HS-5 (cell line): ENCODE measurements at regions not wholly inside any gene's neighbourhood (a gene's known extent, or its start where the extent isn't known, plus 50 kb on each side); places are given as distances from the start of the nearest gene placed in this dataset.
"Not testable (repeated sequence)": the region's sequence is repeated elsewhere in the genome, so short reads cannot be mapped to it uniquely, and the experiment has no call there.

Experiments
- DNase-seq: peaks from one replicate; pipeline ENCODE4 v3.0.0-alpha.2; 2012; ENCODE audit warnings: low read depth

DNA sequence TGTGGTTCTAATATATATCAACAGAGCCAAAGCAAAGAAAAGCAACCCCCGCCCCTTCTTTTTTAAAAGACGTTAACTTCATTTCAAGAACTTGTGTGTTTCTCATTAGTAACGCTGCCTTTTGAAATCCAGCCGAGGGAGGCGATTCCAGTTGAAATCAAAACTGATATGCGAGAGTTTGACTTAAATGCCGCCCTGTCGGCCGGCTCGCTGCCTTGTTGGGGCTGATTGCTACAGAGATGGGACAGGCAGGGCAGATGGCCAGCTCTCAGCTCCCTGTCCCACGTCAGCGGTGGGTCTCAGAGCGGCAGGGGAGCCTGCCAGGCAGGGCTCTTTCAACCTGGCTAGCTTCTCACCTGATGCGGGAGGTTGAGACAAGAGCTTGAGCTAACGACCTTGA, 51.9 kb upstream of the ALX4 start:
- no peak for DNase-seq

DNA sequence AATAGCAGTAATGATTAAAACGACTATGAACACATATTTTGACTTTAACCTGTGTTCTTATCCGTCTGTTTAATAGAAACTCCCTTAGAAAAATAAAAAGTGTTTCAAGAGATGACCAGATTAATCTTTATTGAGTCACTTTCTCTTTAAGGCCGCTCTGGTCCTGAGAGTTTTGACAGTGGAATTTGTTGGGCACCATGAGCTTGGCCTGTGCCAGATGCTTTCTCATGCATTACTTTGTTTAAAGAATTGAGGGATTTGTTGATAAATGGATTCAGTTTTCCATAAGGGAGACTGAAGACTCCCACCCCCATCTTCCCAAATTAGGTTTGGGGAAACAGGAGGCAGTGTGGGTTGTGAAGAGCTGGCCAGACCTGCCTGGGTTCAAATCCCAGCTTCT, 53.2 kb upstream of the ALX4 start:
- no peak for DNase-seq

DNA sequence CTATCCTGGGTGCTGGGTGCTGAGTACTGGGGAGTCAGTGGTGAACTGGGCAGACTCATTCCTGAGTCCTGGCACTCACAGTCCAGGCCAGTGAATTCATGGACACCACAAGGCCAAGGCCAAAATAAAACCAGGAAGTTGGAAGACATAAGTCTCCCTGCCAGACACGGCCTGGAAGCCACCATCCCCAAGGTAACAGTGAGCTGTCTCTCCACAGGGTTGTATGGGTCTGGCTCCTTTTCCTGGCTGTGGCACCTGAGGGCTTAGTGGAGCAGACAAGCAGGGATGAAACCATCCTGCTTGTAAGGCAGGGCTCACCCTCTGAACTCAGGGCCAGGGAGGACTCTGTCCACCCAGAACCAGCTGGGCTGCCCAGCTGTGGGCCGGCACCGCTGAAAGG, 54.7 kb upstream of the ALX4 start:
- DNase-seq, result no peak

DNA sequence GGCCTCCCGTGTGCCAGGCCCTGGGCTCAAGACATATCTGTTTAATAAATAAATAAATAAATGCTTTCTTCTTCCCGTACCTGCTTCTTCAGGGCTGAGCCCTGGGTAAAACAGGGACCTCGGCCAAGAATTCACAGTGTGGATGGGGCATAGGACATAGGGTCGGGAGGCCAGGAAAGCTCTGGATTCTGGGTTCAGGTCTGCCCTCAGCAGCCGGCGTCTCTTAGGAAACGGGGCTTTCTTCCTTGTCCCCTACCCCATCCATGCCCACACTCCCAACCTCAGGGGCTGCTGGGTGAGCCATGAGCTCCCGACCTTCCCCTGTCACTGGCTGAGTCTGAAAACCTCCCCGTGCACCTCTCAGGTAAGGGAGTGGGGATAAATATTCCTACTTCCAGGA, 55.7 kb upstream of the ALX4 start:
- DNase-seq, result no peak

DNA sequence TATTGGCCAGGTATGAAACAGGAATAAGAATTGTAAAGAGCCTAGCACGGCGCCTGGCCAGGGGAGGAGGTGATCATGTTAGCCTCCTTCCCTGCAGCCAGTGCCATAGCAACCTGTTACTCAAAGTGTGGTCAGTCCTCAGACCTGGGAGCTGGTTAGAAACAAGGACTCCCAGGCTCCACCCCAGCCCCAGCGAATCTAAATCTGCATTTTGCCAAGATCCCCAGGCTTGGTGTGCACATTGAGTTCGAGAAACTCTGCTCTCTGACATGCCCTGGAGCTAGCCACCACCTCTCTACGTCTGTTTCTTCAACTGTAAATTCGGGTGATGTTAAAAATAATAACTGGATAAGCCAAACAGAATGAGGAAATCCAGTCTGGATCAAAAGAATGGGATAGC, 56.1 kb upstream of the ALX4 start:
- DNase-seq, result no peak

DNA sequence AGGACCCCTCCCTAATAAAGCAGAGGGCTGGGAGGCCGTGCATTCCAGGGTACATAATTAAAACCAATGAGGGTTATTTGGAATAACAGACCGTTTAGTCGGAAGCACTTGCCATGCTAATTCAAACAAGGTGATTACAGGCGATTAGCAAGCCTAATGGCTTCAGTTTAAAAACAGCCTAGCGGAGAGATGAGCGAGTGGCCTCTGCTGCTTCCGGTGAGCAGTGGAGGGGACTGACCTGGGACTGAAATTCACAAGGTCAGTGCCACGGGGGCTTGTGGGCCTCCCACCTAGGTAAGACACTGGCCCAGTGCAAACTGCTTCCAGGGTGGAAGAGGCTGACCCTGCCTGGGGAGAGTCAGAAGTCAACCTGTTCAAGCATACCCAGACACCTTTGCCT, 56.8 kb upstream of the ALX4 start:
- no peak for DNase-seq

DNA sequence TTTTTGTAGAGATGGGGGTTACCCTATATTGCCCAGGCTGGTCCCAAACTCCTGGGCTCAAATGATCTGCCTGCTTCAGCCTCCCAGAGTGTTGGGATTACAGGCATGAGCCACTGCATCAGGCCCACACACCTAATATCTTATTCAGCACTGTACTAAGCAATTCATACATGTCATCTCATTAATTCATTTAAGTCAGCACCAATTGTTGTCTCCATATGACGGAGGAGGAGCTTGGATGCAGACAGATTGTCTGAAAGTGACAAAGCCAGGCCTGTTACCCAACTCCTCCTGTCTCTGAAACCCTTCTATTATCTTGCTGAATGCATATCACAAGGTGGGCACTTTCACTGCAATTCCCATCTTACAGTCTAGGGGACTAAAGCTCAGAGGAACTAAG, 57.5 kb upstream of the ALX4 start:
- no peak for DNase-seq

DNA sequence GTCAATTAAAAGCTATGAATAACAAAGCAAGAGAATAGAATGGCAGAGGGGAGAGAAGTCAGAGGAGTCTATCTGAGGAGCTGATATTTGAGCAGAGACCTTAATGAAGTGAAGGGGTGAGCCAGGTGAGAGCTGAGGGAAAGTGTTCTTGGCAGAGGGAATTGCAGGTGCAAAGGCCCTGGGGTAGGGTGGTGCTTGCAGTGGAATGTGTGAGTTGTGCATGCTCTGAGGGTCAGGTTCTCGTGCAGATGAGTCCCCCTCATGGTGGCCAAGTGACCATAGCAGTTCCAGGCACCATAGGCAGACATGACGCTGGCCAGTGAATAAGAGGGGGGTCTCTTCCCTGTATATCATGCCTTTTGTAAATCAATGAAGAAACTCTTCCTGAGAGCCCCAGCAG, 58.9 kb upstream of the ALX4 start:
- no peak for DNase-seq

DNA sequence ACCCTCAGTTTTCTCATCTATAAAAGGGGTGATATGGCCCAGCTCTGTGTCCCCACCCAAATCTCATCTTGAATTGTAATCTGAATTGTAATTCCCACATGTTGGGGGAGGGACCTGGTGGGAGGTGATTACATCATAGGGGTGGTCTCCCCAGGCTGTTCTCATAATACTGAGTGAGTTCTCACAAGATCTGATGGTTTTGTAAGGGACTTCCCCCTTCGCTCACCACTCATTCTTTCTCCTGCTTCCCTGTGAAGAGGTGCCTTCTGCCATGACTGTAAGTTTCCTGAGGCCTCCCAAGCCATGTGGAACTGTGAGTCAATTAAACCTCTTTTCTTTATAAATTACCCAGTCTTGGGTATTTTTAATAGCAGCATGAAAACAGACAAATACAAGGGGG, 61.1 kb upstream of the ALX4 start:
- not testable (repeated sequence) for DNase-seq

DNA sequence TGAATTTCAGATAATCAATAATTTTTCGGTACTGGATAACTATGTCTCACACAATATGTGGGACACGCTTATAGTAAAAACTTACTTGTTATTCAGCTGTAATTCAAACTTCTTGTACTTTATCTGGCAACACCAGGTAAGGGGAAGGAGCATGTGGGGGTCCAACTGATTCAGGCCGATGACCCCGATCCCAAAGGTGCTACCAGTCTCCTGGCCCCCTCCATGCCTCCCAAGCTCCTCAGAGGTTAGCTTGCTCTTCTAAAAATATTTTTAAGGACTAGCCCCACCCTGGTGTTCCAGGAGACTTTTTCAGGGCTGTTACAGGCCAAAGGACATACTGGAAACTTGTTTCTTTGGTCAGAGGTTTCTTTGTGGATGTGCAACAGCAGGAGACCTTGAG, 61.8 kb upstream of the ALX4 start:
- DNase-seq, result no peak

DNA sequence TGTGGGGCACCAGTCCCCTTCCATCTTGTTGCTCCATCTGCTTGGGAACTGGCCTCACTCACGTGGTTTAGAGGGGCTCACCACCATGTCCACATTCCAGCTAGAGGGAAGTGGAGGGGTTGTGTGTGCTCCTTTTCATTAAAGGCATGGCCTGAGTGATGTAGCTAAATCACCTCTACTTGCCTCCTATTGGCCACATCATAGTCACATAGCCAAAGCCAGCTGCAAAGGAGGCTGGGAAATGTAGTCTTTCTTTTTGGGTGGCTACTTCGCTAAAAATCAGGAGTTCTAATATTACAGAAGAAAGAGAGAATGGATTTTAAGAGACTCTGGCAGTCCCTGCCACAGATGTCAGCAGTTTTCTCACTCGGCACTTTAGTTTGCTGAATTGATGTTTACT, 63.0 kb upstream of the ALX4 start:
- DNase-seq, result no peak

DNA sequence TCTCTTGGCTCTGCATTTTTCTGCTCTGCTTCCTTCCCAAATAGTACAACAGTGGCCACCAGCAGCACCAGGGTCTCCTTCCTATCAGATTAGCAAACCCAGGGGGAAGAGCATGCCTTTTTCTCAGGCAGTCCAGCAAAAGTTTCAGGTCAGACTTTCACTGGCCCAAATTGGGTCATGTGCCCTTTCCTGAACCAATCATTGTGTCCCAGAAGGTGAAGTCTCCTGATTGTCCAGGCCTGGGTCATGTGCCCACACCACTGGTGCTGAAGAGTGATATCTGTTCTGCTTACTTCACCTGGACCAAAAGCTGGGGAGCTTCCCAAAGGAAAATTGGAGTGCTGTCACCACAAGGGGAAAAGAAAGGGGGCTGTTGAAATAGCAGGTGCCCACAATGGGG, 64.1 kb upstream of the ALX4 start:
- DNase-seq, result no peak

DNA sequence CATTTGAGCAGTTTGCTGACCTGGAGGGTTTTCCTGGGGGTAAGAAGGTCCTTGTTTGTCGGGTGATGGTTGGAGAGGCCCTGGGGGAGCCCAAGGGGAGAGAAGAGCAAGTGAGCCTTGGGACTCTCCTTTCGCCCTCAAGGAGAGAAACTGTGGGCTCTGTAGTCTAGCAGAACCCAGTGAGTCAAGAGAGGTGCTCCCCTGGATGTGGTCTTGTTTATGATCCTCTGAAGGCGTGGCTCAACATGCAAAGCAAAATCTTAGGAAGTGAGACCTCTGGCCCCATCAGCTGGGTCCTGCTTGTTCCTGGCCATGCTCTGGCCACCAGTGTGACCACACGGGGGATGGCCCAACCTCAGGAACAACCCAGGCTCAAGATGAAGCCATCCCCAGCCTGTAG, 66.5 kb upstream of the ALX4 start:
- DNase-seq, result no peak

DNA sequence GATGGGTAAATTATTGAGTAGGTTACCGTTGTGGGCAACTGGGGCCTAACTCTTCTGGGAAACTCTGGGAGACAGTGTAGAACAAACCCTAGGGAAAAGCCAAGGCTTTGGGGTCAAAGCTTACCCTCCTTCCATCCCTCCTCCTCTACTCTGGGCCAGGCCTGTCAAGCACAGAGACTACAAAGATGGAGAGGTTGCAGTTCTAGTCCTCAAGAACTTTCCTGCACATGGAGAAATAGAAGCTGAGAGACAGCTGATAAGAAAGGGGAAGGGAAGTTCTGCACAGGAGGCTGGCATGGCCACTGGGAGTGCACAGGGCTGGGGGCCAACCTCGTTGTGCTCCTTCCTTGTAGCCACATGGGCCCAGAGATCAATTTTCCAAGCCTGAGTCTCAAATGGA, 67.2 kb upstream of the ALX4 start:
- DNase-seq, result no peak

DNA sequence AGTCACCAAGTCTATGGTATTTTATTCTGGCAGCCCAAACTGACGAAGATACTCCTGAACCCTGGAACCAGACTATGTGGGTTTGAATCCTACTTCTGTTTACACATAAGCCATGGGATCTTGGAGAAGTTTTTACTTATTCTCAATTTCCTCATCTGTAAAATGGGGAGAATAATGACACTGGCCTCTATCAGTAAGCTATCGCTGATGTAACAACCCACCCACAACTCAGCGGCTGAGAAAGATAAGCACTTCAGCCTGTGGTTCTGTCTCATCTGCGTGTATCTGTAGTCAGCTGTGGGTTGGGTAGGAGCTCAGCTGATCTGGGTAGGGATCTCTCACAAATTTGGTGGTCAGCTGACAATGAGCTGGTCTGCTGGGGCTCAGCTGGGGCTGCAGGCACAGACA, 68.0 kb upstream of the ALX4 start:
- DNase-seq, result no peak

DNA sequence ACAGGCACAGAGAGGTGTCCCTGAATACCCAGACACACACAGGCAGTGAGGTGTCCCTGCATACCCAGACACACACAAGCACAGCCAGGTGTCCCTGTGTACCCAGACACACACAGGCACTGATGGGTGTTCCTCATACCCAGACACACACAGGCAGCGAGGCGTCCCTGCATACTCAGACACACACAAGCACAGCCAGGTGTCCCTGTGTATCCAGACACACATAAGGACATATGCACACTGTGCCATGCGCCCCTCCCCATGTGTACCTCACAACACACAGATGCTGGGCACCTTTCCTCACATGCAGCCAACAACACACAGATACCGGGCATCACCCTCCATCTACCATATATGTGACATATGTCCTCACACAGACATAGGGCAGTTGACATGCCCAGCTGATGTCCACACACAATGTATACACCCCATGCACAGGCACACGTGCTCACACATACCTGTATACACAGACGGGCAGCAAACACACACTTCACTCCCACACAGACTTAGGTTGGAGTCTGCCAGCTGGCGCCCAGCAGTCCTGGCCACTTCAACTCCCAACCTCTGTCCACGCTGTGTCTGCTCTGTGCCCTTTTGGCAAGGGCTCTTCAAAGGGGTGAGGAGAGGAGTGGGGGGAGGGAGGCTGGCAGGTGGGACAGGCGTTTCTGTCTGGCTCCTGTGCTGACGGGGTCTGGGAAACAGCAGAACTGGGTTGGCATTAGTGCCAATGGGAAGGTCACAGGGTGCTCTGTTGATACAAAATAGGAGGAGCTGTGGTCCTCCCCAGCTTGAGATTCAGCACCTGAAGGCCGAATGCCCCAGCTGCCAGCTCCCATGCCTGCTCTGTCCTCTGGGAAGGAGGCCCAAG, 69.4 kb upstream of the ALX4 start:
- DNase-seq, result no peak

DNA sequence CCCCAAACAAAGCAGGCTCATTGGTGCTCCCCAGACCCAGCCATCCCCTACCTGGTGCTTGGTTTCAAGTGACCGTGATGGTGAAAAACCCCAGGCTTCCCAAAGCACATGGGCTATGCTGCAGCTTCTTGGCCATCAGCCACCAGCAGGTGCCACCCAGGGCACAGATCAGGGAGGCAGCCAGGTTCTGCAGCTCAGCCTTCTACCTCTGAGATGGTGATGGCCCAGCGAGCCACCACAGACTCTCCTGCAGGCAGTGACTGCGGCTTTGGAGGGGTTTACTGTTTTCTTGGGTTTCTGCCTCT, 70.0 kb upstream of the ALX4 start:
- DNase-seq, result no peak

DNA sequence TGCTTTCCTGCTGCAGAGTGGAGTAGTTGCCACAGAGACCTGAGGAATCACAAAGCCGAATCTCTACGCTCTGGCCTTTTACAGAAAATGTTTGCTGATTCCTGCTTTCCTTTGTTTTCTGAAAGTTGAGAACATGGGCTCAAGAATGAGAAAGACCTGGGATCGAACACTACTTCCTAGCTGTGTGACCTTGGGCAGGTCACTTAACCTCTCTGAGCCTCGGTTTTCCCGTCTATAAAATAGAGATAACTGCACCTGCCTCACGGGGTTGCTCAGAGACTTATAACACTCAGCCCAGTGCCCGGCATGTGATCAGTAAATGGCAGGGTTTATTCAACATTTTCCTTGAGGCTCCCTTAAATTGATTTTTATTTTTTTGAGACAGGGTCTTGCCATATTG, 70.9 kb upstream of the ALX4 start:
- DNase-seq, result no peak

DNA sequence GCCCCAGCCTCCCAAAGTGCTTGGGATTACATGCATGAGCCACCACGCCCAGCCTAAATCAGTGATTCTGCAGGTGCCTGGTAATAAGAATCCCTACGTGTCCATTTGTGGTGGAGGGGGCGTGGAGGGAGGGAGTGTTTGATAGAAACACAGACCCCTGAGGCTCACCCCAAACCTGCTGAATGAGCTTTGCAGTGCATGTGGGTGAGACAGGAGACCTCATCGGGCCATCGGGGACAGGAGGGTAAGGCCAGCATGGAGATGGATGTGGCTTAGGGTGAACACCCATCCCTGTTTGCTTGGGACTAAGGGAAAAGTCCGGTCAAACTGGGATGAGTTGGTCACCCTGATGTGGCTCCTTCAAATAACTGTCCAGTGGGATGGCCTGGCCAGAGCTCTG, 71.3 kb upstream of the ALX4 start:
- no peak for DNase-seq

DNA sequence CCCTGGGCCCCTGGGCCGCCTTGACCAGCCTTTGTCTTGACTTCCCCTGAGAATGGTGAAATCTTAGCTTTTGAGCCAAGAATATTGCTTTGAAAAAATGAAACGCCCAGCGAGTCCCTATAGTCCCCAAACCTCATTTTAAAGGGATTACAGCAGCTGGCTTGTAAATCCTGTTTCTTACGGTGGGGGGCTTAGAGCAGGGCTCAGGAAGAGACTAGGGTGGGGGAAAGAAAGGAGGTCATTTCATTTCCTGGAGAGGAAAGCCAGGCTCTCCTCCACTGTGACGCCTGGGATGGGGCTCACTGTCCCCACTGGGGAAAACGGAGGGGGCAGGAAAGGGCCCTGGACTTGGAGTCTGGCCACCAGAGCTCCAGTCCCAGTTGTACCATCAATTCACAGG, 72.2 kb upstream of the ALX4 start:
- no peak for DNase-seq

DNA sequence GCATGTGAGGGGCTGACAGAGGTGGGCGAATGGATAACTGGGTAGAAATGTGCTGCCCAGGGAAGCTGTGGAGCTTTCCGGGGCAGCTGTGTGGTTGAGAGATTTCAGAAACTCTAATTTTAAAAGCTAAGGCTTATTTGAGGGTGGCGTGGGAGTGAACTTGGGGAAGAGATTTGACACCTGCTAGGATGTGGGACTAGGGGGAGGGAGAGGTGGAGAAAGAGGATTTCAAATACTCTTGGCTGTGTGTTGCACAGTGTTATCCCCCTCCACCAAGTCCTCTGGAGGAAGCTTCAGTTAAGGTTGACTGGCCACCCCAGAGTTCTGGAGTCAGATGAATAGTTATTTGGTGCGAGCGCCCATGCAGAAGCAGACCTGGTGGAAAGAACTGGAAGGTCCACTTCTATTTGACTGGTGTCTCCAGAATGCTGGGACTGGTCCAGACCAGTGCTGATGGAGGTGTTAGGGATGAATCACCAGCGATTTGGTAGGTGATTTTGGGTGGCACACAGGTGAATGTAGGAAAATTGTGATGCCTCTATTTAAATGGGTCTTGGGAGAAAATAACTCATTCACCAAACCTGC, 72.8 kb upstream of the ALX4 start:
- no peak for DNase-seq

DNA sequence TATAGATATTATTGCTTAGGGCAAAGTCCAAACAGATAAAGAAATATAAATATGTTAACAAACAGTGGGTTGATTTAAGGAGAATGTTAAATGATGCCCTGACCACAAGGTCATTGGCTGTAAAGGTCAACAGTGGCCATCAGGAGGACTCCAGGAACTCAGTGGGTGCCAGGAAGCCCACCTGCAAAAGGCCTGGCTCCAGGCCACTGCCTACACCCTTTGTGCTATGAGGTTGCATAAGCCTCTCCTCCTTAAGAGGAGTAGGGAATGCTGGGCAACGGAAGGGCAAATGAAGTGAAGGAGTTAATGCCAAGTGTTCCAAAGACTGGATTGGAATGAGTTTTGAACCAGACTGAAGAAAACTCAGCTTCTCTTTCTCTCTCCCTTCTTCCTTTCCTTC, 73.3 kb upstream of the ALX4 start:
- no peak for DNase-seq

DNA sequence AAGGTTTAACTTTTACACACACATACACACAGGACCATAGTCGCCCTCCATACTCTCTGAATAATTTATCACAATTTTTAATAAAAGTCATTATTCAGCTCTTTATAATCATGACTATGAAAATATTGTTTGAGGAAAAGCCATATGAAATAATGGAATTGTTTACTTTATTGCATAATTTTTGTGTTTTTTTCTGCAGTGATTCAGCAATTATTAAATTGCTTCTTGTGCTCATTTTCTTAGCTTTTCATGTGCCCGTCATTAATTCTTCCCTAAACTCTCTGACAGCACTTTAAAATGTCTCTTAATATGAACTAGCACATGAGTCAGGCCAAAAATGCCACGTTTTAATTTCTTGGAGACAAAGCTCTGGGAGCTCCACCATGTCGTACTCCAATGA, 77.5 kb upstream of the ALX4 start:
- DNase-seq, result no peak

DNA sequence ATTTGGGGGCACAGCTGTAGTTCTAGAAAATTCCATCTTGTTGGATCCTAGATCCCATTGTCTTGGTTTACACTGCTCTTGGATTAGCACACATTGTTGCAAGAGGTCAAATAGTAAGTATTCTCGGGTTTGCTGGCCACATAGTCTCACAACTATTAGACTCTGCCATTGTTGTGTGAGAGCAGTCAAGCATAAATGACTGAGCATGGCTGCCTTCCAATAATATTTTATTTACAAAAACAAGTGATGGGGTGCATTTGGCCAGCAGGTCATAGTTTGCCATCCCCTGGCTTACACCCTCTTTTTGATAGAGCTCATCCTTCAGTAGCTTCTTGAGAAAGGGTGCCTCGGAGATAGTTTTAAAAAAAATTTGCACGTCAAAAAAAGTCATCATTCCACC, 77.9 kb upstream of the ALX4 start:
- DNase-seq, result no peak
